Activated T-cell treated with anti-CD3 and anti-CD28 coated beads, Interleukin-2, amount 50 U/mL, for 72 hours (primary cell): ENCODE measurements at regions not wholly inside any gene's neighbourhood (a gene's known extent, or its start where the extent isn't known, plus 50 kb on each side); places are given as distances from the start of the nearest gene placed in this dataset.
"Not testable (repeated sequence)": the region's sequence is repeated elsewhere in the genome, so short reads cannot be mapped to it uniquely, and the experiment has no call there.

Experiments used
- ATAC-seq, 2 donors: fragments of 150-1000 bp; cut with Tn5 transposase; replicated peaks in 1 of 2; 2 replicates each; pipeline ENCODE4 v1.10.0; 2021; ENCODE audit warnings: moderate library complexity in 2 of 2, mild to moderate bottlenecking in 1 of 2
- DNase-seq, 2 donors: peaks; one replicate each; pipeline ENCODE4 v3.0.0; 2021 to 2022; ENCODE audit warnings: mixed read lengths in 1 of 2
- H3K27ac Mint-ChIP-seq: one replicate; pipeline ENCODE4 v1.8.0; 2022; ENCODE audit warnings: mild to moderate bottlenecking, moderate library complexity, mixed read lengths
- H3K27me3 Mint-ChIP-seq: one replicate; pipeline ENCODE4 v1.8.0; 2022; ENCODE audit warnings: low read depth, mixed read lengths
- H3K36me3 Mint-ChIP-seq, 2 donors: one replicate each; pipeline ENCODE4 v1.8.0; 2022; ENCODE audit warnings: mixed read lengths in 2 of 2, mild to moderate bottlenecking in 1 of 2; ENCODE audit not compliant: insufficient read depth in 2 of 2
- H3K4me1 Mint-ChIP-seq: one replicate; pipeline ENCODE4 v1.8.0; 2022; ENCODE audit warnings: low read depth, mixed read lengths
- H3K4me3 Mint-ChIP-seq, 2 donors: one replicate each; pipeline ENCODE4 v1.8.0; 2022; ENCODE audit warnings: mild to moderate bottlenecking in 2 of 2, mixed read lengths in 2 of 2, moderate library complexity in 2 of 2
- H3K9me3 Mint-ChIP-seq, 2 donors: one replicate each; pipeline ENCODE4 v1.8.0; 2022; ENCODE audit warnings: mixed read lengths in 2 of 2

GRCh38 chr6:3957321-3957720, 108.1 kb downstream of the FAM50B start:
- no peak overlapping the region for H3K4me3 Mint-ChIP-seq
- ATAC-seq (no peak), DNase-seq (no peak)
- H3K27me3 Mint-ChIP-seq: peaks cover 36% of the 10 kb centered on the region
- peaks cover 6 to 10% of the 10 kb centered on the region in 2 donors for H3K9me3 Mint-ChIP-seq
- peaks cover 1 to 2% of the 10 kb centered on the region in 2 donors for H3K36me3 Mint-ChIP-seq
- H3K27ac Mint-ChIP-seq: no peak overlapping the region
- H3K4me1 Mint-ChIP-seq: peaks cover 7% of the 10 kb centered on the region

GRCh38 chr6:3958255-3958654, 109.1 kb downstream of the FAM50B start:
- Mint-ChIP-seq H3K4me3 (no peak overlapping the region), H3K27me3 (peaks cover 26% of the 10 kb centered on the region), H3K27ac (no peak overlapping the region), H3K36me3 (peaks cover 1 to 2% of the 10 kb centered on the region in 2 donors), H3K9me3 (peaks cover 6 to 10% of the 10 kb centered on the region in 2 donors), H3K4me1 (peaks cover 7% of the 10 kb centered on the region)
- DNase-seq (no peak), ATAC-seq (no peak)

- peaks cover 1 to 2% of the 10 kb centered on the region in 2 donors for H3K36me3 Mint-ChIP-seq
- H3K27ac Mint-ChIP-seq: no peak overlapping the region
- no peak overlapping the region for H3K4me3 Mint-ChIP-seq
- H3K27me3 Mint-ChIP-seq: peaks cover 15% of the 10 kb centered on the region
- DNase-seq (no peak), ATAC-seq (no peak)
- peaks cover 7% of the 10 kb centered on the region for H3K4me1 Mint-ChIP-seq
- H3K9me3 Mint-ChIP-seq: peaks cover 6 to 8% of the 10 kb centered on the region in 2 donors
These were observed 110.2 kb downstream of the FAM50B start for GRCh38 chr6:3959385-3959784.

- Mint-ChIP-seq H3K27me3 (peaks cover 10% of the 10 kb centered on the region), H3K4me1 (peaks cover 7% of the 10 kb centered on the region), H3K36me3 (peaks cover 0 to 2% of the 10 kb centered on the region in 2 donors), H3K9me3 (peaks cover 4 to 5% of the 10 kb centered on the region in 2 donors), H3K4me3 (no peak overlapping the region), H3K27ac (no peak overlapping the region)
- DNase-seq (no peak), ATAC-seq (no peak)
These were observed 111.7 kb downstream of the FAM50B start for GRCh38 chr6:3960754-3961361.

- Mint-ChIP-seq H3K36me3 (peaks cover 0 to 2% of the 10 kb centered on the region in 2 donors), H3K4me3 (no peak overlapping the region), H3K4me1 (peaks cover 7% of the 10 kb centered on the region), H3K27ac (no peak overlapping the region), H3K9me3 (peaks cover 4 to 5% of the 10 kb centered on the region in 2 donors), H3K27me3 (peaks cover 7% of the 10 kb centered on the region)
- ATAC-seq: no peak
- DNase-seq: no peak
These were observed 112.5 kb downstream of the FAM50B start for GRCh38 chr6:3961581-3962215.

- DNase-seq: no peak
- H3K9me3 Mint-ChIP-seq: peaks cover 4 to 5% of the 10 kb centered on the region in 2 donors
- peaks cover 0 to 2% of the 10 kb centered on the region in 2 donors for H3K36me3 Mint-ChIP-seq
- H3K27ac Mint-ChIP-seq: no peak overlapping the region
- peaks cover 6% of the 10 kb centered on the region for H3K27me3 Mint-ChIP-seq
- H3K4me1 Mint-ChIP-seq: peaks cover 6% of the 10 kb centered on the region
- no peak for ATAC-seq
- no peak overlapping the region for H3K4me3 Mint-ChIP-seq
These were observed 113.4 kb downstream of the FAM50B start for GRCh38 chr6:3962291-3963280.

- no peak overlapping the region for H3K27ac Mint-ChIP-seq
- DNase-seq (no peak), ATAC-seq (no peak)
These were observed 114.3 kb downstream of the FAM50B start for GRCh38 chr6:3963426-3963825.

GRCh38 chr6:3965071-3965718, 113.7 kb downstream of the FAM217A start:
- Mint-ChIP-seq H3K27ac (no peak overlapping the region), H3K27me3 (no peaks in the 10 kb centered on the region), H3K4me1 (no peaks in the 10 kb centered on the region), H3K4me3 (no peak overlapping the region), H3K36me3 (no peaks in the 10 kb centered on the region), H3K9me3 (no peaks in the 10 kb centered on the region)
- DNase-seq (no peak), ATAC-seq (no peak)

More at GRCh38 chr6:3963426-3963825, 114.3 kb downstream of the FAM50B start:
- Mint-ChIP-seq H3K27me3 (no peaks in the 10 kb centered on the region), H3K4me3 (no peak overlapping the region), H3K36me3 (no peaks in the 10 kb centered on the region), H3K4me1 (no peaks in the 10 kb centered on the region), H3K9me3 (no peaks in the 10 kb centered on the region)

- H3K4me3 Mint-ChIP-seq: no peak overlapping the region
- ATAC-seq (no peak), DNase-seq (no peak)
- H3K36me3 Mint-ChIP-seq: no peaks in the 10 kb centered on the region
- H3K4me1 Mint-ChIP-seq: no peaks in the 10 kb centered on the region
- no peaks in the 10 kb centered on the region for H3K27me3 Mint-ChIP-seq
- no peak overlapping the region for H3K27ac Mint-ChIP-seq
- H3K9me3 Mint-ChIP-seq: no peaks in the 10 kb centered on the region
These were observed 112.5 kb downstream of the FAM217A start for GRCh38 chr6:3966426-3966825.

GRCh38 chr6:3970097-3970496, 108.8 kb downstream of the FAM217A start:
- DNase-seq (no peak), ATAC-seq (no peak)
- Mint-ChIP-seq H3K4me3 (no peak overlapping the region), H3K27me3 (peaks cover 13% of the 10 kb centered on the region), H3K9me3 (no peaks in the 10 kb centered on the region), H3K36me3 (no peaks in the 10 kb centered on the region), H3K4me1 (no peaks in the 10 kb centered on the region), H3K27ac (no peak overlapping the region)

GRCh38 chr6:3973152-3973551, 105.8 kb downstream of the FAM217A start:
- peaks cover 26% of the 10 kb centered on the region for H3K27me3 Mint-ChIP-seq

GRCh38 chr6:3977875-3978711, 100.8 kb downstream of the FAM217A start:
- Mint-ChIP-seq H3K27me3 (peaks cover 26% of the 10 kb centered on the region), H3K27ac (peak overlapping the region; percentile 32), H3K4me1 (peaks cover 12% of the 10 kb centered on the region), H3K9me3 (peaks cover 0 to 2% of the 10 kb centered on the region in 2 donors), H3K4me3 (peak overlapping the region; percentile 40 to 74), H3K36me3 (peaks cover 0 to 2% of the 10 kb centered on the region in 2 donors)
- ATAC-seq (peak; percentile 98 to 99), DNase-seq (peak; percentile 54 to 56)

More at GRCh38 chr6:3973152-3973551, 105.8 kb downstream of the FAM217A start:
- H3K4me1 Mint-ChIP-seq, DNase-seq, H3K9me3 Mint-ChIP-seq, ATAC-seq, H3K4me3 Mint-ChIP-seq, H3K27ac Mint-ChIP-seq, H3K36me3 Mint-ChIP-seq: not testable (repeated sequence)
